HFF-Myc (cell line): ENCODE measurements at regions not wholly inside any gene's neighbourhood (a gene's known extent, or its start where the extent isn't known, plus 50 kb on each side); places are given as distances from the start of the nearest gene placed in this dataset.

ENCODE experiments used
- DNase-seq: peaks from one replicate; pipeline ENCODE4 v3.0.0-alpha.2; 2011; ENCODE audit warnings: low read depth; ENCODE audit errors: extremely low read depth
- H3K4me3 ChIP-seq: replicated peaks from 2 replicates; pipeline ENCODE4 v1.5.1; 2011; ENCODE audit warnings: low read depth, mild to moderate bottlenecking, control low read depth, low read length
- TF ChIP-seq, protein P1 (sequence below): IDR thresholded peaks from 2 replicates; pipeline ENCODE4 v1.5.1; 2012; ENCODE audit warnings: mild to moderate bottlenecking, low read depth, low read length, control low read depth; ENCODE audit errors: missing control alignments

DNA sequence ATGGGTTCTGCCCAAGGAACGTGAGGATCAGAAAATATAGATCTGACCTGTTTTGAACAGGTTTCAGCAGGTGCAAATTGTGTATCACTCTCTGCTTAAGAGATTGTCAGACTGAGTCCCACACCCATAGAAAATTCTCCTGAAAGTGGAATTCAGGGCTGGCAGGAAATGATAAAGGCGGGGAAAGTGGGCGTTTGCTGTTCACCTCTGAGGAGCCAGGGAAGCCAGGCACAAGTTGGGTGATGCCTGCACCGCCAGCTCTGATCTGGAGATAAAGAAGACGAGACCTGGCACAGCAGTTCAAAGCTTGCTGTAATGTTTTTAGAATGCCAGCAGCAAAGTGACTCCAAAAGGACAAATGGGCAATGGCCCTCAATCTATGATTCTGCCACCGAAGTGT, 356.5 kb upstream of the SOX5 start:
- DNase-seq: no peak
- TF ChIP-seq, protein P1, sequence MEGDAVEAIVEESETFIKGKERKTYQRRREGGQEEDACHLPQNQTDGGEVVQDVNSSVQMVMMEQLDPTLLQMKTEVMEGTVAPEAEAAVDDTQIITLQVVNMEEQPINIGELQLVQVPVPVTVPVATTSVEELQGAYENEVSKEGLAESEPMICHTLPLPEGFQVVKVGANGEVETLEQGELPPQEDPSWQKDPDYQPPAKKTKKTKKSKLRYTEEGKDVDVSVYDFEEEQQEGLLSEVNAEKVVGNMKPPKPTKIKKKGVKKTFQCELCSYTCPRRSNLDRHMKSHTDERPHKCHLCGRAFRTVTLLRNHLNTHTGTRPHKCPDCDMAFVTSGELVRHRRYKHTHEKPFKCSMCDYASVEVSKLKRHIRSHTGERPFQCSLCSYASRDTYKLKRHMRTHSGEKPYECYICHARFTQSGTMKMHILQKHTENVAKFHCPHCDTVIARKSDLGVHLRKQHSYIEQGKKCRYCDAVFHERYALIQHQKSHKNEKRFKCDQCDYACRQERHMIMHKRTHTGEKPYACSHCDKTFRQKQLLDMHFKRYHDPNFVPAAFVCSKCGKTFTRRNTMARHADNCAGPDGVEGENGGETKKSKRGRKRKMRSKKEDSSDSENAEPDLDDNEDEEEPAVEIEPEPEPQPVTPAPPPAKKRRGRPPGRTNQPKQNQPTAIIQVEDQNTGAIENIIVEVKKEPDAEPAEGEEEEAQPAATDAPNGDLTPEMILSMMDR: no peak

DNA sequence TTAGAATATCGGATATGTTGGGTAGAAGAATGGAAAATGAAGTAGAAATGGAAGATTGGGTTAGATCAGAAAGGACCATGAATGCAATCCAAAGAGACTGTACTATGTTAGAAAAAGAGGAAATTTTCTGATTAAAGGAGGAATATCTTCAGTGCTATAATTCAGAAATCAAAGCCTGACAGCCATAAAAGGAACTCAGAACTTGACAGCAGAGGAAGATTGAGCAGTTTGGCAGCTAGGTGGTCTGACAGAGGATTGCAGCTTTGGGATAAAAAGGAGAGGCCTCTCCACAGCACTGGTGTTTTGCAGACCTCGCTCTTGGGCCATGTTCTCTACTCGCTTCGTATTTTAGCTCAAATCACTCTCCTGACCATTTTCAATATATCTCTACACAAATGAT, 354.8 kb upstream of the SOX5 start:
- TF ChIP-seq, protein P1: no peak
- no peak for DNase-seq
- H3K4me3 ChIP-seq: no peak overlapping the region

More for the DNA sequence above, 356.5 kb upstream of the SOX5 start:
- no peak overlapping the region for H3K4me3 ChIP-seq

DNA sequence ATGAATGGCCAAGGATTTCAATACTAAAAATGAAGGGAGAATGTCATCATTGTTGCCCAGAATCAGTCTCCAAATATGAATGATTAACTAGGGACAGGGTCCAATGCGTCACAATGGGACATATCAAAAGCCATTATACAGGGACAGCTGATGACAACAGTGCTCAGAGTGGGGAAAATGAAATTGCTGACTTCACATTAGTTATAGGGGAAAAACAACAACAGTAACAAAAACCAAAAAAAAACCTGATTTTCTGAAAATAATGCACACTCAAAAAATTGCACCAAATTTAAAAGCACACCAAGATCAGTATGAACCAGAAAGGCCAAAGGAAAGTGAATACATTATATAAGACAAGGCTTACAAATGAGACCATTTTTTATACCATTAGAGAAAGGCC, 353.2 kb upstream of the SOX5 start:
- H3K4me3 ChIP-seq: no peak overlapping the region
- TF ChIP-seq, protein P1: no peak
- DNase-seq: no peak

DNA sequence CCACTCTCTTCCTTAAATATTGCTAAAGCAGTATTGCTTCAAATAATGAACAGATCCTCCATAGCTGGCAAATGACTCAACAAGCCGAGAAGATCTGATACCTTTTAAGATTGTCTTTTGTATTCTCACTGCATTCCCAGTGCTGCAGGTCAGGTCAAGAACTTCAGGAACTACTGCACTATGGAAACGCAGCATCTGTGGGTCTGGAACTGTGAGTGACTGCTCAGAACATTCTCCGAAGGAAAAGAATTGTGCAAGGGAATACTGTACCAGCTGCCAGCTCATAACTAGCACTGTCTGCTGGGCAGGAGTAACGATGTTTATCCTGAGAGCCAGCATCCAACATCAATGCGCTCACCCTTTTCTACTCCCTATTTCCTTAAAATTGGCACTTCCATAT, 348.0 kb upstream of the SOX5 start:
- DNase-seq: no peak
- H3K4me3 ChIP-seq: no peak overlapping the region
- TF ChIP-seq, protein P1: no peak

DNA sequence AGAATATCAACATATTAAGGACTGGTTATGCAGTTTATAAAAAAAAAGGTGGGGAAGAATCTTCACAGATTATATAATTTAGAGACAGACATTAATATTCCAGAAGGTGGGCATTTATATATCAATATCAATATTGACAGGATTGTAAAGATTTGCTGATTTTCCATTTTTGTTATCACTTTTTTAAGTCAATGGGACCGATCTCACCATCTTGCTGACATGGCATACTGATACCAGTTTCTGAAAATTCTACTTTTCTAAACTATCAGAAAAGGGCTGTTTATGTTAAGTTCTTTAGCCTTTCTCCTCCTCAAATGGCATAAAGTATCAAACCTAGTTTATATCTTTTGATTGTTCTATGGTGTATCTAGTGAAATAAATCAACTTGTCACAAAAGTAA, 344.1 kb upstream of the SOX5 start:
- H3K4me3 ChIP-seq: no peak overlapping the region
- no peak for DNase-seq
- TF ChIP-seq, protein P1: no peak

DNA sequence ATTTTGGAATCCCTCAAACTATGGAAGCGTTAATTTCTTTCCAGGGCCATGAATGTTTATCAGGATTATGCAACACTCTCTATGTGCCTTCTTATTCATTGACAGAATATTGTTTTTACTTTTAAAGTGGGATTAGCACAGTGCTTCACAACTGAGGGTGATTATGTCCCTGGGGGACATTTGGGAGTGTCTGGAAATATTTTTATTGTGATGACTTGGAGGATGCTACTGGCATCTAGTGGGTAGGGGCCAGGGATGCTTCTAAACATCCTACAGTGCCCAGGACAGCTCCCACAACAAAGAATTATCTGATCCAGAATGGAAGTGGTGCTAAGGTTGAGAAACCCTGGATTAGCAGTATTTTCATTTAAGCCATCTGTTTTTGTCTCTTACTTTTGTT, 338.5 kb upstream of the SOX5 start:
- H3K4me3 ChIP-seq: no peak overlapping the region
- no peak for DNase-seq
- TF ChIP-seq, protein P1: no peak

DNA sequence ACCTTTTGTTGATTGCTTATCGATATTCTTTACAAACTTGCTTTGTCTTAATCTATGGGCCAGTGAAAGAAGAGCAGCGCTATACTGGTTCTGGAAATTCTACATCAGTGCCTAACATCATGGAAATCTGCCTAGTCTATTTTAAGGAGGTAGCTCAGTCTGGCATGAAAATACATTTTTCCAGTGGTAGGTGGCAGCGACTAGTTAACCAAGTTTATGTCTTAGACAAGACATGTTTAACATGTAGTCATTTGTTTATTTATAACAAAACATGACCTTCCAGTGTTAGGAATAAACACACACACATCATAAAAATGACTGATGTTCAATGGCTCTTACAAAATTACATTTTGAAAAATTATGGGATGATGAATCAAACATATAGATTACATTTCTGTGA, 336.0 kb upstream of the SOX5 start:
- no peak overlapping the region for H3K4me3 ChIP-seq
- no peak for DNase-seq
- TF ChIP-seq, protein P1: no peak
